NCI-H128 (cell line): ENCODE measurements at regions not wholly inside any gene's neighbourhood (a gene's known extent, or its start where the extent isn't known, plus 50 kb on each side); places are given as distances from the start of the nearest gene placed in this dataset.
A peak's percentile ranks its signal among the peaks of the same experiment; 100 is the strongest.

Source experiments
- DNase-seq: peaks from one replicate; lab custom pipeline; 2025; ENCODE audit not compliant: unreplicated experiment; lab: John Stamatoyannopoulos, UW

- DNase-seq: no peak
These were observed 205.9 kb downstream of the IKZF2 start for GRCh38 chr2:212945526-212945925.

GRCh38 chr2:212943351-212943750 lies 208.1 kb downstream of the IKZF2 start:
- no peak for DNase-seq

- no peak for DNase-seq
These were observed 210.1 kb downstream of the IKZF2 start for GRCh38 chr2:212941361-212941760.

- peak; percentile 56 for DNase-seq
These were observed 210.6 kb downstream of the IKZF2 start for GRCh38 chr2:212940816-212941215.

GRCh38 chr2:212939777-212940531 lies 211.5 kb downstream of the IKZF2 start:
- peak; percentile 24 for DNase-seq

GRCh38 chr2:212938144-212938793 lies 213.1 kb downstream of the IKZF2 start:
- no peak for DNase-seq

GRCh38 chr2:212936572-212936971 lies 214.8 kb downstream of the IKZF2 start:
- DNase-seq: no peak

GRCh38 chr2:212935752-212936151 lies 215.7 kb downstream of the IKZF2 start:
- no peak for DNase-seq

GRCh38 chr2:212931271-212931670 lies 220.1 kb downstream of the IKZF2 start:
- DNase-seq: no peak

- DNase-seq: no peak
These were observed 220.7 kb downstream of the IKZF2 start for GRCh38 chr2:212930556-212931260.

- DNase-seq: no peak
These were observed 221.4 kb downstream of the IKZF2 start for GRCh38 chr2:212929971-212930370.

GRCh38 chr2:212929116-212929515 lies 222.3 kb downstream of the IKZF2 start:
- DNase-seq: no peak

- no peak for DNase-seq
These were observed 222.7 kb downstream of the IKZF2 start for GRCh38 chr2:212928681-212929080.

- DNase-seq: no peak
These were observed 224.5 kb downstream of the IKZF2 start for GRCh38 chr2:212926940-212927339.

- no peak for DNase-seq
These were observed 228.0 kb downstream of the IKZF2 start for GRCh38 chr2:212923393-212923792.

- DNase-seq: no peak
These were observed 228.7 kb downstream of the IKZF2 start for GRCh38 chr2:212922701-212923100.

GRCh38 chr2:212921711-212922110 lies 229.7 kb downstream of the IKZF2 start:
- no peak for DNase-seq

- DNase-seq: no peak
These were observed 230.4 kb downstream of the IKZF2 start for GRCh38 chr2:212921061-212921460.

GRCh38 chr2:212919238-212919637 lies 232.2 kb downstream of the IKZF2 start:
- no peak for DNase-seq

GRCh38 chr2:212918336-212918735 lies 233.1 kb downstream of the IKZF2 start:
- no peak for DNase-seq

GRCh38 chr2:212915121-212915782 lies 236.2 kb downstream of the IKZF2 start:
- no peak for DNase-seq
